NCI-H69 (cell line): ENCODE measurements at regions not wholly inside any gene's neighbourhood (a gene's known extent, or its start where the extent isn't known, plus 50 kb on each side); places are given as distances from the start of the nearest gene placed in this dataset.
"Not testable (repeated sequence)": the region's sequence is repeated elsewhere in the genome, so short reads cannot be mapped to it uniquely, and the experiment has no call there.

Source experiments
- DNase-seq: peaks from one replicate; lab custom pipeline; 2025; lab: John Stamatoyannopoulos, UW

DNA sequence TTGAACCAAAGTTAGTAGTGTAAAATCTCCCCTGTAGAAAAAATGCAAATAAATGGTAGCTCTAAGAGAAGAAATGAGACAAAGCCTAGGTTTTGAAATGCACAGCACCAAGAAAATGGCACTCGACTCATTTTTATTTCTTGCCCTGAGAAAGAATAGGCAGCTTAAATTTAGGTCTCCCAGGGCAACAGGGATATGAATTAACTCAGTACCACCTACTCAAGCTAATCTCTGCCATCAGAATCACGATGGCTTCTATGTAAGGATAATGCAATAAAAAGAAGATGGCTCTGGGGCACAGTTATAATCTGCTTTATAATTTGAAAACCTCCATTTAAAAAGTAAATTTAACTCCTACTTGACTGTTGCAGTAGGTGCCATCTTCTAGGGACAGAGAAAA is 1784.3 kb downstream of the LRRC4C start:
- DNase-seq = no peak

DNA sequence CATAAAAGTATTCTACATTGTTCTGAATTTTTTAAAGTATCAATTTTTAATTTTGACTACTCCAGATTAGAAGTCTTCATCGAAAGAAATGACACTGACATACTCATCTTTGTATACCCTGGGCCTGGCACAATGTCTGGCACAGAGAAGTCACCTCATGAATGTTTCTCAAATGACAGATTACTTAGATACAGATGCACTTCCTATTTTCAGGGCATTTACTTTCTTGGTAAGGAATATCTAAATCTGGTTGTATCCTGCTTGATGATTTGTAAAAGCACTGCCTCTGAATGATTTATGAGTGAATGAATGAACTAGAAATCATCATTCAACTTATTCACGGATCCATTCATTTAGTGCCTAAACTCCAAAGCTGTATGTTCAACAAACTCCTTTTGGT is 1784.7 kb downstream of the LRRC4C start:
- no peak for DNase-seq

DNA sequence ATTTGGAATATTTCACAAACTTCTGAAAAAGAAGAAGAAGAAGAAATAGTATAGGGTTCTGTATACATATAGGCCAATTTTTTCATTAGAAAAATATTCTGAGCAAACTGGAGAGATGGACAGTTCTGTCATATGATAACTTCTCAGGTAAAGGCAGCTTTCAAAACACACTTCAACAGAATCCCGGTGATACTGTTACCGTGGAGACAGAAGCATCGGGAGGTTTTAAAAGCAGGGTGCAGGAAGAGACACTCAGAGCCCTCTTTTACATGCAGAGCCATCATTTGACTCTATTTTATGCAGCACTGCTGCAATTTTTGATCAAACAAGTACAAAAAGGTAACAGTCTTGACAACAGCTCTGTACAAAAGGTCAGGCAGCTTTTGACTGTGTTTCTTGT is 1785.4 kb downstream of the LRRC4C start:
- DNase-seq = no peak

DNA sequence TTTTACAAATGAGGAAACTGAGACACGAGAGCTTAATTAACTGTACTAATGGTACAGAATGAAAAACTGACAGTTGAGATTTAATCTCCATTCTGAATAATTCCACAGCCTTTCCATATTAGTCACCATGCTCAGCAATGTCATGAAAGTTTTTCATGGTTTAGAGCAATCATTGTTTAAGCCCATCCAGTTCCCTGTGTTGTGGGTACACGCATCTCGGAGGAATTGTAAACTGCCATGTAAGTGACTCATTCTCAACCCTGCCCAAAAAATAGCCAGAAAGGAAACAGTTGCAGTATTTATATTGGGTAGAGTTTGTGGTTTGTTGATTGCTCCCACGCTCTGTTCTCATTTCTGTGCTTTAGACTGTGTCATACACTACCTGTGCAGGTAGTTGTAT is 1790.8 kb downstream of the LRRC4C start:
- DNase-seq = no peak

DNA sequence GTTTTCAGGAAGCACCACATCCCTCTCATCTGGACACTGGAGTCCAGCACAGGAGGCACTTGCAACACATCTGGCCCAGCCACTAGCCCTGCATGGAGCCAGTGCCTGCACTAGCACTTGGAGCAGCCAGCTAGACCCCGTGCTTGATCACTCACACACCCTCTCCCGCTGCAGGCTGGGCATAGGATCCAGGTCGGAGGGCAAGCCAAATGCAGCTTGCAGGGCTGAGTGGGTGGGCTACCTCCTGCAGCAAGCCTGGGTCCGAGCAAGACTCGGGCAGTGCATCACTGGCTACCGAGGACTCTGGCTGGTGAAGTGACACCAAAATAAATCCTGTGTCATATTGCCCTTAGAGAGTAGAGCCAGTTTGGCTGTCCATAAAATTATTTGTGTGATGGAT is 1795.4 kb downstream of the LRRC4C start:
- DNase-seq = no peak

DNA sequence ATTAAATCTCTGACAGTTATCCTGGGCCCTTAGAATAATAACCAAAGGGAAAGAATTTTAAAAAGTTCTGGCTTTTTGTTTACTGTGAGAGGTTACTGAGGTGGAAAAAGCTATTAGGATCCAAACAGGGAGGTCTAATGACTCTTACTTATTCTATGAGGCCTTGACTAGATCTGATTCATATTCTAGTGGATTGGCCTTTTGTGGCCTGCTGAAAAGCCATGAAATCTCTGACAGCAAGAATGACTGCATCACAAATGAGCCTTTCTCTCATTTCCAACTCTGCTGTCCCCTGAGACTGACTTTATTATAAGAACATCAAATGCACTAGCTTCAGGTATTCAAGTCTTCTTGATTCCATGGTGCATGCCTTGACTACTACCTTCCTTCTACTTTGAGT is 1797.6 kb downstream of the LRRC4C start:
- DNase-seq = no peak

DNA sequence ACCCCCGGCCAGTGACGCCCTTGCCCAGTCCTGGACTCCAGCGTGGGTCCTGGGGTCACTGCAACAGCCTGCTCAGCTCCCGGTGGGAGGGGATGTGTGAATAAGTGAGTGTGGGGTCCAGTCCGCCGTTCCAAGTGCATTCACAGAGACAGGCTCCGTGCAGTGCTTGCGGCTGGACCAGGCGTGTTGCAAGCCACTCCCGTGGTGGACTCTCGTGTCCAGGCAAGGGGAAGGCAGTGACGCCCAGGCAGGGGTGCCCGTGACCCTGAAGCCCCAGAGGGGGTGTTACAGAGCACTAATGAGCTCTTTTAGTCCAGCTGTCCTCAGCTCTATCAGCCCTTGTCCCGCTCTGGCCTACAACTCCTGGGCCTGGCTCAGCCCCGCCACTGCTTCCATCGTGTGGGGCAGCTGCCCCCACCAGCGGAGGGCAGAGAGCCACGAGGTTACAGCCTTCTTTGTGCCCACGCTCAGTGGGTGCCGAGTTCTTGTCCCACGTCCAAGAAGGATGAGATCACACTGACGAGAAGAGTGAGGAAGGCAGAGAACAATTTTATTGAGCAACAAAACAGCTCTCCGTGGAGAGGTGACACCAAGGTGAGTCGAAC is 1807.5 kb downstream of the LRRC4C start:
- DNase-seq = no peak

DNA sequence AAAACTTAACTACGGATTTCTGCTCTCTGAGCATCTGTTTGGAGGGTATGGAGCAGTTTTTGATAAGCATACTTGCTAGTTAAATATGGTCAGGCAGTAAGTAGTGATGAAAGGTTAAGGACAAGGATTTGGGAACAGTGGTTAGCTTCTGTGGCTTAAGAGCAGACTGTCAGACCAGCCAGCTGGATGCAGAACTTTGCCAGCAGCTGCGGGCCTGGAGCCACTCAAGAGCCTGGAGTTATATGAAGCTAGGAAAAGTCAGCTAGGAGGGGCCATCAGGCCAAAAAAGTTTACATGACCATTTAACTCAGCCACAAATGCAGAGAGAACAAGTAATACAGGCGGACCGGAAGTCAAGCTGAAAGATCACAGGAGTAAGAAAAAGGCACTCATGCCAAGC is 1817.7 kb downstream of the LRRC4C start:
- no peak for DNase-seq

DNA sequence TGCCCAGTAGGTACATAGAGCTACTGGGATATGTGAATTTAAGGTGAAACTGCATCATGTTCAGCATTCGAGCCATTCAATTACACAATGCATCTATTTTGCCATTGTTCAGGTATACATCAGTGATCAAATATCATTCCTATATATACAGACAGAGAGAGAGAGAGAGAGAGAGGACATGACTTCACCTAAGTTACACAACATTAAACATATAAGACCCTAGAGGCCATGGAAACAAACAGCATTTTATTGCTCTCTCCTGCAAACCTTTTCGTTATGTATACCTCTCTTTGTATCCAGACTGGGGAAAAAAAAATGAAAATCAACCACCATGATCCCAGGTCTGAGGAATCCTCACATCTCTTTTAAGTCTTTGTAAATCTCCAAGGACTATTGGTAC is 1829.1 kb downstream of the LRRC4C start:
- DNase-seq = no peak

DNA sequence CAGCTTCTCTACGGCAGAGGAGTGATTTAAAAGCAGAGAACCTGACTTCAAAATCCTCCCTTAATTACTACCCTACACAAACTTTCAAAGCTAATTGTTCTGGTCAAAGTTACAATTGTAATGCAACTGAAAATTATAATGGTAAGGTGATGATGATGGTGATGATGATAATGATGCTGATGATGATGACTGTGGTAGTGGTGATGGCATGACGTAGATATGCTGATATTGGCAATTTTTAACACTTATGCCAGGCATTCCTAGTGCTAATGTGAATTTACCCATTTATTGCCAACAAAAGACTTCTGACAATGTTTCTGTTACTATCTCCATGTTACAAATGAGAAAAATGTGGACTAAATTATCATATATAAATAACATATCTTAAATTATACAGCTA is 1831.1 kb downstream of the LRRC4C start:
- DNase-seq = no peak

DNA sequence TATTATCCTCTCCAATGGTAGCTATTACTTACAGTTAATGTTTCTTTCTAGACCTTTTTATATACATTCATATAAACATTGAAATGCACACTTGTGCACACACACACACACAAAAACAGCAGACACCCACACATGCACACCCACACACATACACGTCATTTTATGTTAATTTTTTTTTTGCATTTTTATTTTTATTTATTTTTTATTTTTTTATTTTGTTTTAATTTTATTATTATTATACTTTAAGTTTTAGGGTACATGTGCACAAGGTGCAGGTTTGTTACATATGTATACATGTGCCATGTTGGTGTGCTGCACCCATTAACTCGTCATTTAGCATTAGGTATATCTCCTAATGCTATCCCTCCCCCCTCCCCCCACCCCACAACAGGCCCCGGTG is 1839.1 kb downstream of the LRRC4C start:
- DNase-seq = not testable (repeated sequence)

DNA sequence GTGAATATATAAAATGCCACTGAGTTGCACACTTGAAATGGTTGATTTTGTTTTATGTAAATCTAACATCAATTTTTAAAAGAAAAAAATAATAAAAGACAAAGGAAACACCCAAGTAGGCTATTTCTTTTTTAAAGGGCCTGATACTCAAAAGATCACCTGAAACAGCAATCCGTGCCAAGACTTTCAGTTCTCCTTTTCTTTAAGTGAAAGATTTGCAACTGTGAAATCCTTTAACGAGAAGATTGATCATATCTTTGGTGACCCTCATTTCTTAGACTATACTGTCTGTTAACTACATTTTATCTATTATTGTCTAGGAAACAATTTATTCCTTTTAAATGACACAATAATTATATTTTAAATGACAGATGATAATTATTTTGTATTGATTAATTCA is 1841.5 kb downstream of the LRRC4C start:
- DNase-seq = no peak

DNA sequence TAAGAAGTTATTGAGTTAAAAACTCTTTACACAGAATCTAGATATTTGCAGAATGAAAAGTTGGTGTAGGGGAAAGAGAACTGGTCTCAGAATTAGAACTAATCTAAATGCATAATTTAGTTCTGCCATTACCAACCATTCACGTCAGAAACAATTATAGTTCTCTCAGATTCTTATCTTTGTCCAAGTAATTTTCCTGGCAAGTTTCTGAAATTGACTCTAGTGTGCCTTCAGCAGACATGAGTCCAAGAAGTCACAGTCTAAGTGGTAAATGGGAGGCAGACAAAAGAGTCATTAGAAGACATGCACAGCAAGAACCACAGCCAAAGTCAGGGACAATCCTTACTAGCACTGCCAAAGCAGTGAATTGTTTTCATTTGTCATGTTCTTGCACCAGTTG is 1870.1 kb downstream of the LRRC4C start:
- no peak for DNase-seq

DNA sequence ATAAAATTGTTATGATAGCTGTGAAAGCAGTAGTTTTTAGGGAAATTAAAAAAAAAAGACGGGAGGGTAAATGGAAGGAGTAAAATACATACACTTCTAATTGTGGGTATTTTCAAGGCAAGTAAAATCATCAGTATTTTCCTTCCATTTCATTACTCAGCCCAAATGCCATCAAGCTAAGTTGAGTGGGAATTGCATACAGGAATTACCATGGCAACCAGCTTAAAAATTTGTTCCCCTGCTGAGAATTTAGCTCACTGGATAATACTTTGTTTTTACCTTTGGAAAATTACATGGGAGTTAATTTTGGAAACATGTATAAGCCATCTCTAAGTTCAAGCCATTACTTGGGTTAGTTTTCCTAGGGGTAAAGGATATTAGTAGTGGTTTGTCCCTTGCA is 1873.4 kb downstream of the LRRC4C start:
- DNase-seq = no peak

DNA sequence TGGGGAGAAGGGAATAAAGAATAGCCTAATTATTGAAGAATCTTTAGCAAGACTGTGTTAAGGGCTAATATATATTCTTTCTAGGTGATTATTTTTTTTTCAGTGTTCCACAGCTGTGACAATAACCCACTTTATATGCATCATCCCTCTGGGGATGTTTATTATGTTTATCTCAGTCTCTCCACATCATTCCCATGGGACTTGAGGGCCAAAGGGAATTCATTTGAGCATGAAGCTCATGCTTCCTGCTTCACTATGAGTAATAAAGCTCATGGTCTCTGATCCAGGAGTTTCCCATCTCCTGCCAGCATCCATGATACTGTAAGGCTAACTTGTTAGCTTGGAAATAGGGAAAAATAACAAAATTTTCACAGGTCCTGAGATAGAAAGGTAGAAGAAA is 1888.4 kb downstream of the LRRC4C start:
- peak; percentile 12 for DNase-seq

DNA sequence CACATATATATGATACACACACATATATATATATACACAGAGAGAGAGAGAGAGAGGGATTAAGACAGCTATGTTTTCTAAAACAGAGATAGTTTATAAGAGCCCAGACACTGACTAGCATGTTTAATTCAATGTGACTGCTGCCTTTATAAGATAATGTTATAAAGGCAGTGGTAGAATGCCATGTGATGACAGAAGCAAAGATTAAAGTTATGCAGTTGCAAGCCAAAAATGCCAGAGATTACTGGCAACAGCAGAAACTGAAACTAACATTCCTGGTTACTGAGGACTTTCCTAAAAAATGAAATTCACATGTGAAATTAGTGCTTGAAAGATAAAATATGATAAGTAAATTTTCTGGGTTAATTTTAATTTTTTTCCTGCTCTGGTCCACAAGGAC is 1888.9 kb downstream of the LRRC4C start:
- DNase-seq = no peak

DNA sequence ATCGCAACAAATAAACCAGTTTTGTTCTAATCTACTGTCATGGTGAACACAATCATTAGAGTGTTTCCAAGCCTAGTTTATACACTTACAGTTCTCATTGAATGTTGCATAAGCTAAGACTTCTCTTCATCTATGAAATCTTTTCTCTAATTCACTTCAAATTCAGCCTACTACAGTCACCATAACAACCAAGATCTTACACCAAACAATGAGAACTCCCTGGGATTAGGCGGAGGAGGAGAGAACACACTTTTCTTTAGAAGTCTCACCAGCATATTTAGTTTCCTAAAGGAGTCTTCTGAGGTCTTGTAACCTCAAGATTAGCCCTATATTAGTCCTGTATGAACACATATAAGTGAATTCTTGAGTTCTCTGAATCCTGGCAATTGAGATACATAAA is 1889.7 kb downstream of the LRRC4C start:
- no peak for DNase-seq

DNA sequence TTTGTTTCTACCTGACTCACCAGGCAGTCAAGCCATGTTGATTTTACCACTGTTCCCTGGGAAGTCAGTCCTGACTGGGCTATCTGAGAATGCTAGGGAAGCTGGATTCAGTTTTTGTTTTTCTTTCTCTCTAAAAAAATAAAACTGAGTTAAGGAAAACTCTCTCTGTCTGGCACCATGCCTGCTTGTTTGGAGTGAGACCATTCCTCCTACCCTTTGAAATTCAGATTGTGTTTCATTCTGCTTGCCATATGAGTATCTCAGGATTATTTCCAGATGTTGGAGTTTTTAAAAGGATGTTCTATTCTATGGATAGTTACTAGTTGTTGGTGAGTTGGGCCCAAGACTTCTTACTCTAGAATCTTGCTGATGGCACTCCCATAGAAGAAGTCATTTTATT is 1917.0 kb downstream of the LRRC4C start:
- DNase-seq = no peak

DNA sequence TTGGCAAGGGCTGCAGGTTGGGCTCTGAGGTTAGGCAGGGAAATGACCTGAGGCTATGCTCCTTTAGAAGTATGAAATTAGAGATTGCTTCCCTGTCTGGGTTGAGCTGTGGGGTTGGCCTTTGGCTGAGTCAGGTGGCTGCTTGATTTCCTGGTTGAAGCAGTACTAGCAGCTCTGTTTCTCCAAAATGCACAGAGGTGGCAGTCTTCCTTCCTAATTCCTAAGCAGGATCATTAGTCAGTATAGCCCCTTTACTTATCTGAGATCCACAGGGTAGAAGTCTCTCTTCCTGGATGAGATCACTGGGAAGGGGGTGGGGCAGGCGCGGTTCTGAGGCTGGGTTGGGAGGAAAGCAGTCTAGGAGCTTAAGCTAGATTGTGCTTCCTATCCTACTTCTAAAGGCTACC is 1917.5 kb downstream of the LRRC4C start:
- DNase-seq = peak; percentile 8

DNA sequence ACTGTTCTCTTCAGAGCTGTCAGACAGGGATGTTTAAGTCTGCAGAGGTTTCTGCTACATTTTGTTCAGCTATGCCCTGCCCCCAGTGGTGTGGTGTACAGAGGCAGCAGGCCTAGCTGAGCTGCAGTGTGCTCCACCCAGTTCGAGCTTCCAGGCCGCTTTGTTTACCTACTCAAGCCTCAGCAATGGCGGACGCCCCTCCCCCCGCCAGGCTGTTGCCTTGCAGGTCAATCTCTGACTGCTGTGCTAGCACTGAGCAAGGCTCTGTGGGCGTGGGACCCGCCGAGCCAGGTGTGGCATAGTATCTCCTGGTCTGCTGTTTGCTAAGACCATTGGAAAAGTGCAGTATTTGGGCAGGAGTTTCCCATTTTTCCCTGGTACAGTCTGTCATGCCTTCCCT is 1923.1 kb downstream of the LRRC4C start:
- peak; percentile 10 for DNase-seq
